GM12878 (cell line): ENCODE measurements at regions not wholly inside any gene's neighbourhood (a gene's known extent, or its start where the extent isn't known, plus 50 kb on each side); places are given as distances from the start of the nearest gene placed in this dataset.

ENCODE experiments used
- CREM ChIP-seq: IDR thresholded peaks from 2 replicates; pipeline ENCODE4 v1.6.1; 2014; ENCODE audit warnings: antibody characterized with exemption, low read depth
- EGR1 ChIP-seq, 2 experiments: IDR thresholded peaks; 1 replicate in 1 of 2; 2 replicates in 1 of 2; pipeline ENCODE4 v1.6.1; 2011 to 2012; ENCODE audit warnings: low read depth in 2 of 2, low read length in 2 of 2, borderline replicate concordance in 1 of 2, mild to moderate bottlenecking in 1 of 2, moderate library complexity in 1 of 2
- GATAD2B ChIP-seq: fragments of 450-650 bp; conservative IDR thresholded peaks from 2 replicates; pipeline ENCODE4 v1.6.1; 2017; ENCODE audit warnings: low read depth, mild to moderate bottlenecking, moderate library complexity
- MEF2B ChIP-seq: fragments of 450-650 bp; IDR thresholded peaks from 2 replicates; pipeline ENCODE4 v1.6.1; 2018; ENCODE audit warnings: mild to moderate bottlenecking, moderate library complexity; ENCODE audit not compliant: partially characterized antibody, poor library complexity, severe bottlenecking
- MXI1 ChIP-seq: fragments of 150-350 bp; IDR thresholded peaks from 2 replicates; pipeline ENCODE4 v1.6.1; 2011; ENCODE audit warnings: low read depth, mild to moderate bottlenecking, inconsistent platforms, low read length, improper control_type of control experiment
- POLR2AphosphoS5 ChIP-seq: IDR thresholded peaks from 2 replicates; pipeline ENCODE4 v1.6.1; 2011; ENCODE audit warnings: mild to moderate bottlenecking, low read length, inconsistent platforms
- RCOR1 ChIP-seq: conservative IDR thresholded peaks from 2 replicates; pipeline ENCODE4 v1.6.1; 2012; ENCODE audit warnings: low read depth, low read length, improper control_type of control experiment
- SIN3A ChIP-seq: IDR thresholded peaks from 2 replicates; pipeline ENCODE4 v1.6.1; 2012; ENCODE audit warnings: low read depth, low read length, improper control_type of control experiment
- SMAD1 ChIP-seq: fragments of 450-650 bp; IDR thresholded peaks from 2 replicates; pipeline ENCODE4 v1.6.1; 2018; ENCODE audit warnings: mild to moderate bottlenecking, low read depth; ENCODE audit not compliant: partially characterized antibody
- SMAD5 ChIP-seq: IDR thresholded peaks from 2 replicates; pipeline ENCODE4 v1.6.1; 2016; ENCODE audit warnings: antibody characterized with exemption, low read depth
- SUPT20H ChIP-seq: IDR thresholded peaks from 2 replicates; pipeline ENCODE4 v1.6.1; 2011; ENCODE audit warnings: low read depth, mild to moderate bottlenecking, low read length, moderate library complexity, borderline replicate concordance; ENCODE audit not compliant: control insufficient read depth
- TCF7 ChIP-seq: IDR thresholded peaks from 2 replicates; pipeline ENCODE4 v1.6.1; 2014; ENCODE audit warnings: antibody characterized with exemption, borderline replicate concordance
- YY1 ChIP-seq: IDR thresholded peaks from 2 replicates; pipeline ENCODE4 v1.6.1; 2011; ENCODE audit warnings: low read depth, mild to moderate bottlenecking, low read length
- TF ChIP-seq, protein P1 (sequence below): fragments of 450-650 bp; IDR thresholded peaks from 2 replicates; pipeline ENCODE4 v1.6.1; 2017; ENCODE audit warnings: mild to moderate bottlenecking, moderate library complexity
- TF ChIP-seq, protein P2 (sequence below): IDR thresholded peaks from 2 replicates; pipeline ENCODE4 v1.6.1; 2012; ENCODE audit warnings: low read depth, low read length, improper control_type of control experiment
- TF ChIP-seq, protein P3 (sequence below): fragments of 450-650 bp; formaldehyde crosslinking; IDR thresholded peaks from 2 replicates; pipeline ENCODE4 v1.4.0; 2022; ENCODE audit warnings: mild to moderate bottlenecking, moderate library complexity
- TF ChIP-seq, protein P4 (sequence below): fragments of 450-650 bp; conservative IDR thresholded peaks from 2 replicates; pipeline ENCODE4 v1.6.1; 2017; ENCODE audit warnings: mild to moderate bottlenecking, moderate library complexity
- TF ChIP-seq, protein P5 (sequence below): IDR thresholded peaks from 2 replicates; pipeline ENCODE4 v1.6.1; 2011; ENCODE audit warnings: low read depth, mild to moderate bottlenecking, low read length, moderate library complexity, borderline replicate concordance; ENCODE audit errors: extremely low read depth

DNA sequence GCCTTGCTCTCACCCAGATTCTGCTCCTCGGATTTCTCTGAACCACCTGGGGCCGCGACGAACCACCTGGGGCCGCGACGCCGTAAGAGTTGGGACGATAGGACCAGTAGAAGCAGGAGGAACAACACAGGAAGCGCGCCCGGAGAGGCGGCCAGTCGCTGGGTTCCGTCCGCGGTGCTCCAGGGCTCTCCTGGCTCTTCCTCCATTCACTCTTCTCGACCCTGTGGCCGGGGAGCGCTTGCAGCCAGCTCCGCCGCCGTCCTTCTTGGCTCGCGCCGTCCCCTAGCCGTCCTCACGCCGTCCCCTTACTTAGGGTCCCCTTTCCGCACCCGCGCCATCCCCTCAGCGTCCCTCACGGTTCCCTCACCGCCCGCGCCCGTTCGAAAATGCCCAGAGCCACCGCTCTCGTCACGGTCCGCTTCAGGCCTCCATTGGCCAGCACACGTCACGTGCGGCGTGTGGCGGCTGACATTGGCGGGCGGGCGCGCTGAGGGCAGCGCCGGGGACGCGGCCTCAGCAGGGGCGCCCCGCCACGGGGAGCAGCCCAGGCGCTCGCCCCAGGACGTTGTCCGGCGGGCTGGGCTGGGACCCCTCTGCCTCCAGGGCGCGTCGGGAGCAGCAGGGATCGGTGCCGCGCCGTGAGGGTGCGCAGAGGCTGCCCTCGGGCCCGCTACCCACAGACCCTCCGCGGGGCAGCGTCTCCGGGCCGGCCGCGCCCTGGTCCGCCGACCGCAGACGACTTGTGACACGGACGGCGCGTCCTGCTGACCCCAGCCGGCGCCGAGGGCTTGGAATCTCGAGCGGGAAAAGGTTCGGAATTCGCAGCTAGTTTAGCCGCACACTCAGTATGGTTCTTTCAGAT lies 53.7 kb upstream of the PTPDC1 start (continued):
- TF ChIP-seq, protein P1, sequence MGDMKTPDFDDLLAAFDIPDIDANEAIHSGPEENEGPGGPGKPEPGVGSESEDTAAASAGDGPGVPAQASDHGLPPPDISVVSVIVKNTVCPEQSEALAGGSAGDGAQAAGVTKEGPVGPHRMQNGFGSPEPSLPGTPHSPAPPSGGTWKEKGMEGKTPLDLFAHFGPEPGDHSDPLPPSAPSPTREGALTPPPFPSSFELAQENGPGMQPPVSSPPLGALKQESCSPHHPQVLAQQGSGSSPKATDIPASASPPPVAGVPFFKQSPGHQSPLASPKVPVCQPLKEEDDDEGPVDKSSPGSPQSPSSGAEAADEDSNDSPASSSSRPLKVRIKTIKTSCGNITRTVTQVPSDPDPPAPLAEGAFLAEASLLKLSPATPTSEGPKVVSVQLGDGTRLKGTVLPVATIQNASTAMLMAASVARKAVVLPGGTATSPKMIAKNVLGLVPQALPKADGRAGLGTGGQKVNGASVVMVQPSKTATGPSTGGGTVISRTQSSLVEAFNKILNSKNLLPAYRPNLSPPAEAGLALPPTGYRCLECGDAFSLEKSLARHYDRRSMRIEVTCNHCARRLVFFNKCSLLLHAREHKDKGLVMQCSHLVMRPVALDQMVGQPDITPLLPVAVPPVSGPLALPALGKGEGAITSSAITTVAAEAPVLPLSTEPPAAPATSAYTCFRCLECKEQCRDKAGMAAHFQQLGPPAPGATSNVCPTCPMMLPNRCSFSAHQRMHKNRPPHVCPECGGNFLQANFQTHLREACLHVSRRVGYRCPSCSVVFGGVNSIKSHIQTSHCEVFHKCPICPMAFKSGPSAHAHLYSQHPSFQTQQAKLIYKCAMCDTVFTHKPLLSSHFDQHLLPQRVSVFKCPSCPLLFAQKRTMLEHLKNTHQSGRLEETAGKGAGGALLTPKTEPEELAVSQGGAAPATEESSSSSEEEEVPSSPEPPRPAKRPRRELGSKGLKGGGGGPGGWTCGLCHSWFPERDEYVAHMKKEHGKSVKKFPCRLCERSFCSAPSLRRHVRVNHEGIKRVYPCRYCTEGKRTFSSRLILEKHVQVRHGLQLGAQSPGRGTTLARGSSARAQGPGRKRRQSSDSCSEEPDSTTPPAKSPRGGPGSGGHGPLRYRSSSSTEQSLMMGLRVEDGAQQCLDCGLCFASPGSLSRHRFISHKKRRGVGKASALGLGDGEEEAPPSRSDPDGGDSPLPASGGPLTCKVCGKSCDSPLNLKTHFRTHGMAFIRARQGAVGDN = 0 out of 2 replicates have a peak, but pooled peaks have one; percentile 33
- TF ChIP-seq, protein P2, sequence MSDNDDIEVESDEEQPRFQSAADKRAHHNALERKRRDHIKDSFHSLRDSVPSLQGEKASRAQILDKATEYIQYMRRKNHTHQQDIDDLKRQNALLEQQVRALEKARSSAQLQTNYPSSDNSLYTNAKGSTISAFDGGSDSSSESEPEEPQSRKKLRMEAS = peak; percentile 94
- TF ChIP-seq, protein P3, sequence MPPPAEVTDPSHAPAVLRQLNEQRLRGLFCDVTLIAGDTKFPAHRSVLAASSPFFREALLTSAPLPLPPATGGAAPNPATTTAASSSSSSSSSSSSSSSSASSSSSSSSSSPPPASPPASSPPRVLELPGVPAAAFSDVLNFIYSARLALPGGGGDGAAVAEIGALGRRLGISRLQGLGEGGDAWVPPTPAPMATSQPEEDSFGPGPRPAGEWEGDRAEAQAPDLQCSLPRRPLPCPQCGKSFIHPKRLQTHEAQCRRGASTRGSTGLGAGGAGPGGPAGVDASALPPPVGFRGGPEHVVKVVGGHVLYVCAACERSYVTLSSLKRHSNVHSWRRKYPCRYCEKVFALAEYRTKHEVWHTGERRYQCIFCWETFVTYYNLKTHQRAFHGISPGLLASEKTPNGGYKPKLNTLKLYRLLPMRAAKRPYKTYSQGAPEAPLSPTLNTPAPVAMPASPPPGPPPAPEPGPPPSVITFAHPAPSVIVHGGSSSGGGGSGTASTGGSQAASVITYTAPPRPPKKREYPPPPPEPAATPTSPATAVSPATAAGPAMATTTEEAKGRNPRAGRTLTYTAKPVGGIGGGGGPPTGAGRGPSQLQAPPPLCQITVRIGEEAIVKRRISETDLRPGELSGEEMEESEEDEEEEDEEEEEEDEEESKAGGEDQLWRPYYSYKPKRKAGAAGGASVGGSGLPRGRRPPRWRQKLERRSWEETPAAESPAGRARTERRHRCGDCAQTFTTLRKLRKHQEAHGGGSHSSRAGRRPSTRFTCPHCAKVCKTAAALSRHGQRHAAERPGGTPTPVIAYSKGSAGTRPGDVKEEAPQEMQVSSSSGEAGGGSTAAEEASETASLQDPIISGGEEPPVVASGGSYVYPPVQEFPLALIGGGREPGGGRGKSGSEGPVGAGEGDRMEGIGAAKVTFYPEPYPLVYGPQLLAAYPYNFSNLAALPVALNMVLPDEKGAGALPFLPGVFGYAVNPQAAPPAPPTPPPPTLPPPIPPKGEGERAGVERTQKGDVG = no peak
- TF ChIP-seq TCF7 (no peak), SMAD5 (0 out of 2 replicates have a peak, but pooled peaks have one; percentile 49), SUPT20H (no peak), MXI1 (no peak), MEF2B (no peak), YY1 (0 out of 2 replicates have a peak, but pooled peaks have one; percentile 62), SIN3A (0 out of 2 replicates have a peak, but pooled peaks have one; percentile 59), GATAD2B (peak; percentile 46; the same call in 1 of the 2 replicates), RCOR1 (0 out of 2 replicates have a peak, but pooled peaks have one; percentile 24), CREM (peak; percentile 81; the same call in 1 of the 2 replicates), POLR2AphosphoS5 (peak; percentile 61; the same call in 1 of the 2 replicates), SMAD1 (no peak), EGR1 (IDR thresholded peaks at IDR 0.05; ENCODE audit: borderline replicate concordance in 1 of 2, low read depth in 2 of 2, low read length in 2 of 2) (0 out of 3 replicates have a peak, but pooled peaks of 1 of the 2 experiments have one; percentile 19)
- TF ChIP-seq, protein P4, sequence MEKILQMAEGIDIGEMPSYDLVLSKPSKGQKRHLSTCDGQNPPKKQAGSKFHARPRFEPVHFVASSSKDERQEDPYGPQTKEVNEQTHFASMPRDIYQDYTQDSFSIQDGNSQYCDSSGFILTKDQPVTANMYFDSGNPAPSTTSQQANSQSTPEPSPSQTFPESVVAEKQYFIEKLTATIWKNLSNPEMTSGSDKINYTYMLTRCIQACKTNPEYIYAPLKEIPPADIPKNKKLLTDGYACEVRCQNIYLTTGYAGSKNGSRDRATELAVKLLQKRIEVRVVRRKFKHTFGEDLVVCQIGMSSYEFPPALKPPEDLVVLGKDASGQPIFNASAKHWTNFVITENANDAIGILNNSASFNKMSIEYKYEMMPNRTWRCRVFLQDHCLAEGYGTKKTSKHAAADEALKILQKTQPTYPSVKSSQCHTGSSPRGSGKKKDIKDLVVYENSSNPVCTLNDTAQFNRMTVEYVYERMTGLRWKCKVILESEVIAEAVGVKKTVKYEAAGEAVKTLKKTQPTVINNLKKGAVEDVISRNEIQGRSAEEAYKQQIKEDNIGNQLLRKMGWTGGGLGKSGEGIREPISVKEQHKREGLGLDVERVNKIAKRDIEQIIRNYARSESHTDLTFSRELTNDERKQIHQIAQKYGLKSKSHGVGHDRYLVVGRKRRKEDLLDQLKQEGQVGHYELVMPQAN = no peak
- TF ChIP-seq, protein P5, sequence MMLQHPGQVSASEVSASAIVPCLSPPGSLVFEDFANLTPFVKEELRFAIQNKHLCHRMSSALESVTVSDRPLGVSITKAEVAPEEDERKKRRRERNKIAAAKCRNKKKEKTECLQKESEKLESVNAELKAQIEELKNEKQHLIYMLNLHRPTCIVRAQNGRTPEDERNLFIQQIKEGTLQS = peak; percentile 85; the same call in 1 of the 2 replicates
